ENCODE measurements at regions not wholly inside any gene's neighbourhood (a gene's known extent, or its start where the extent isn't known, plus 50 kb on each side); places are given as distances from the start of the nearest gene placed in this dataset.

GRCh38 chr20:11076434-11077105, 402.8 kb upstream of the JAG1 start:
- no peaks in the 10 kb centered on the region for H3K27me3 ChIP-seq
- WGBS, 2 donors (ENCODE audit: low coverage in 1 of 2), result 51 to 68% methylated on average over 7 to 10 of the region's 10 CpGs
- H3K4me3 ChIP-seq, result no peak overlapping the region
- H3K4me1 ChIP-seq, result no peaks in the 10 kb centered on the region
- no peak for ATAC-seq
- TF ChIP-seq POLR2AphosphoS5 (IDR thresholded peaks at IDR 0.05) (no peak), POLR2A (IDR thresholded peaks at IDR 0.05) (no peak), CTCF (IDR thresholded peaks at IDR 0.05) (no peak), EP300 (IDR thresholded peaks at IDR 0.05) (no peak)
- no peaks in the 10 kb centered on the region for H3K36me3 ChIP-seq
- peaks cover 0 to 11% (median 0%) of the 10 kb centered on the region in 3 donors for H3K9me3 ChIP-seq
- no peak overlapping the region for H3K27ac ChIP-seq

GRCh38 chr20:11077226-11077625, 403.4 kb upstream of the JAG1 start:
- Histone ChIP-seq H3K27ac (no peak overlapping the region), H3K36me3 (no peaks in the 10 kb centered on the region), H3K27me3 (no peaks in the 10 kb centered on the region), H3K4me1 (no peaks in the 10 kb centered on the region), H3K9me3 (peaks cover 0 to 4% (median 0%) of the 10 kb centered on the region in 3 donors), H3K4me3 (no peak overlapping the region)
- WGBS, 2 donors (ENCODE audit: low coverage in 1 of 2), result 68 to 72% methylated on average over 2 of the region's 2 CpGs
- no peak for TF ChIP-seq CTCF (IDR thresholded peaks at IDR 0.05)
- no peak for TF ChIP-seq POLR2A (IDR thresholded peaks at IDR 0.05)
- TF ChIP-seq POLR2AphosphoS5 (IDR thresholded peaks at IDR 0.05), result no peak
- no peak for TF ChIP-seq EP300 (IDR thresholded peaks at IDR 0.05)
- ATAC-seq, result no peak

- ATAC-seq, result no peak
- TF ChIP-seq CTCF (IDR thresholded peaks at IDR 0.05) (no peak), EP300 (IDR thresholded peaks at IDR 0.05) (no peak), POLR2A (IDR thresholded peaks at IDR 0.05) (no peak), POLR2AphosphoS5 (IDR thresholded peaks at IDR 0.05) (no peak)
- Histone ChIP-seq H3K27me3 (no peaks in the 10 kb centered on the region), H3K36me3 (no peaks in the 10 kb centered on the region), H3K9me3 (no peaks in the 10 kb centered on the region), H3K27ac (no peak overlapping the region), H3K4me3 (no peak overlapping the region), H3K4me1 (no peaks in the 10 kb centered on the region)
- WGBS, 2 donors (ENCODE audit: low coverage in 1 of 2), result 77 to 93% methylated on average over 3 of the region's 3 CpGs
These were observed 406.2 kb upstream of the JAG1 start for GRCh38 chr20:11080010-11080409.

- no peaks in the 10 kb centered on the region for H3K4me1 ChIP-seq
- H3K9me3 ChIP-seq, result no peaks in the 10 kb centered on the region
- TF ChIP-seq CTCF (IDR thresholded peaks at IDR 0.05) (no peak), POLR2AphosphoS5 (IDR thresholded peaks at IDR 0.05) (no peak), POLR2A (IDR thresholded peaks at IDR 0.05) (no peak), EP300 (IDR thresholded peaks at IDR 0.05) (no peak)
- no peaks in the 10 kb centered on the region for H3K36me3 ChIP-seq
- no peak overlapping the region for H3K4me3 ChIP-seq
- WGBS, 2 donors (ENCODE audit: low coverage in 1 of 2), result 75 to 79% methylated on average over 4 to 8 of the region's 8 CpGs
- ATAC-seq, result no peak
- H3K27me3 ChIP-seq, result no peaks in the 10 kb centered on the region
- no peak overlapping the region for H3K27ac ChIP-seq
These were observed 407.1 kb upstream of the JAG1 start for GRCh38 chr20:11080781-11081377.

- 82 to 86% methylated on average over 2 of the region's 2 CpGs for WGBS, 2 donors (ENCODE audit: low coverage in 1 of 2)
These were observed 410.0 kb upstream of the JAG1 start for GRCh38 chr20:11083841-11084240.

More at GRCh38 chr20:11083841-11084240, 410.0 kb upstream of the JAG1 start:
- no peaks in the 10 kb centered on the region for H3K36me3 ChIP-seq
- no peak overlapping the region for H3K27ac ChIP-seq
- no peaks in the 10 kb centered on the region for H3K4me1 ChIP-seq
- no peak for TF ChIP-seq CTCF (IDR thresholded peaks at IDR 0.05)
- no peak for TF ChIP-seq POLR2A (IDR thresholded peaks at IDR 0.05)
- no peak for TF ChIP-seq POLR2AphosphoS5 (IDR thresholded peaks at IDR 0.05)
- TF ChIP-seq EP300 (IDR thresholded peaks at IDR 0.05), result no peak
- no peaks in the 10 kb centered on the region for H3K9me3 ChIP-seq
- ATAC-seq, result no peak
- H3K4me3 ChIP-seq, result no peak overlapping the region
- no peaks in the 10 kb centered on the region for H3K27me3 ChIP-seq
